ENCODE measurements at regions not wholly inside any gene's neighbourhood (a gene's known extent, or its start where the extent isn't known, plus 50 kb on each side); places are given as distances from the start of the nearest gene placed in this dataset.

DNA sequence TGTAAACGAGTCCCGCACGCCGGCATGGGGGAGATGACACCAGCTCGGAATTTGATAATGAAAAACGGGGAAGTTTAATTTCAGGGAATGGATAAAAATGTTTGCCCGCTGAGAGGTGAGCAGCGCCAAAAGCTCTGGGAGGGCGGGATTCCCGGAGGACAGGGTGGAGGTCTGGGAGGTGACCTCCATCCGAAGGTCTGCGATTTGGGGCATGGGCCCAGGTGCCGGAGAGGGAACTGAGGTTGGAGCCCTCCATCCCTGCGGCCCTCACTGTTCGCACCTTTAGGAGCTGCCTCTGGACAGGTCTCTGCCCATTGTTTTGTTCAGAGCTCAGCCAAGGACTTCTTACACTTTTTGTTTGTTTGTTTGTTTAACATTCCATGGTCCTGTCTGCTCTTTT lies 129.8 kb downstream of the URI1 start:
- H3K4me2 ChIP-seq (ENCODE audit: low read length) = no peak overlapping the region
- no peaks in the 10 kb centered on the region for H4K20me1 ChIP-seq (ENCODE audit: control insufficient read depth, insufficient read depth, low read depth, low read length)
- no peaks in the 10 kb centered on the region for H3K9me3 ChIP-seq (ENCODE audit: control insufficient read depth, insufficient read depth, low read length)
- no peaks in the 10 kb centered on the region for H3K27me3 ChIP-seq (ENCODE audit: control insufficient read depth, low read length)
- no peaks in the 10 kb centered on the region for H3K9me2 ChIP-seq (replicated peaks; ENCODE audit: control insufficient read depth, low read length)
- TF ChIP-seq EZH2phosphoT487 (IDR thresholded peaks at IDR 0.05; ENCODE audit: borderline replicate concordance, low read length) = no peak
- TF ChIP-seq, protein P1, sequence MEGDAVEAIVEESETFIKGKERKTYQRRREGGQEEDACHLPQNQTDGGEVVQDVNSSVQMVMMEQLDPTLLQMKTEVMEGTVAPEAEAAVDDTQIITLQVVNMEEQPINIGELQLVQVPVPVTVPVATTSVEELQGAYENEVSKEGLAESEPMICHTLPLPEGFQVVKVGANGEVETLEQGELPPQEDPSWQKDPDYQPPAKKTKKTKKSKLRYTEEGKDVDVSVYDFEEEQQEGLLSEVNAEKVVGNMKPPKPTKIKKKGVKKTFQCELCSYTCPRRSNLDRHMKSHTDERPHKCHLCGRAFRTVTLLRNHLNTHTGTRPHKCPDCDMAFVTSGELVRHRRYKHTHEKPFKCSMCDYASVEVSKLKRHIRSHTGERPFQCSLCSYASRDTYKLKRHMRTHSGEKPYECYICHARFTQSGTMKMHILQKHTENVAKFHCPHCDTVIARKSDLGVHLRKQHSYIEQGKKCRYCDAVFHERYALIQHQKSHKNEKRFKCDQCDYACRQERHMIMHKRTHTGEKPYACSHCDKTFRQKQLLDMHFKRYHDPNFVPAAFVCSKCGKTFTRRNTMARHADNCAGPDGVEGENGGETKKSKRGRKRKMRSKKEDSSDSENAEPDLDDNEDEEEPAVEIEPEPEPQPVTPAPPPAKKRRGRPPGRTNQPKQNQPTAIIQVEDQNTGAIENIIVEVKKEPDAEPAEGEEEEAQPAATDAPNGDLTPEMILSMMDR (IDR thresholded peaks at IDR 0.05; ENCODE audit: low read depth, low read length, poor library complexity, severe bottlenecking) = no peak
- H3F3A ChIP-seq (ENCODE audit: control insufficient read depth, insufficient read depth) = no peaks in the 10 kb centered on the region
- H3K4me1 ChIP-seq (ENCODE audit: control insufficient read depth, low read length) = peaks cover 2% of the 10 kb centered on the region; the same call in 1 of the 2 replicates
- H3K36me3 ChIP-seq (ENCODE audit: control insufficient read depth, low read length) = no peaks in the 10 kb centered on the region
- no peak overlapping the region for H3K4me3 ChIP-seq (ENCODE audit: low read length)
- no peak overlapping the region for H3K27ac ChIP-seq (ENCODE audit: low read depth, low read length)
- no peaks in the 10 kb centered on the region for H3K79me2 ChIP-seq (ENCODE audit: control insufficient read depth, low read length)

DNA sequence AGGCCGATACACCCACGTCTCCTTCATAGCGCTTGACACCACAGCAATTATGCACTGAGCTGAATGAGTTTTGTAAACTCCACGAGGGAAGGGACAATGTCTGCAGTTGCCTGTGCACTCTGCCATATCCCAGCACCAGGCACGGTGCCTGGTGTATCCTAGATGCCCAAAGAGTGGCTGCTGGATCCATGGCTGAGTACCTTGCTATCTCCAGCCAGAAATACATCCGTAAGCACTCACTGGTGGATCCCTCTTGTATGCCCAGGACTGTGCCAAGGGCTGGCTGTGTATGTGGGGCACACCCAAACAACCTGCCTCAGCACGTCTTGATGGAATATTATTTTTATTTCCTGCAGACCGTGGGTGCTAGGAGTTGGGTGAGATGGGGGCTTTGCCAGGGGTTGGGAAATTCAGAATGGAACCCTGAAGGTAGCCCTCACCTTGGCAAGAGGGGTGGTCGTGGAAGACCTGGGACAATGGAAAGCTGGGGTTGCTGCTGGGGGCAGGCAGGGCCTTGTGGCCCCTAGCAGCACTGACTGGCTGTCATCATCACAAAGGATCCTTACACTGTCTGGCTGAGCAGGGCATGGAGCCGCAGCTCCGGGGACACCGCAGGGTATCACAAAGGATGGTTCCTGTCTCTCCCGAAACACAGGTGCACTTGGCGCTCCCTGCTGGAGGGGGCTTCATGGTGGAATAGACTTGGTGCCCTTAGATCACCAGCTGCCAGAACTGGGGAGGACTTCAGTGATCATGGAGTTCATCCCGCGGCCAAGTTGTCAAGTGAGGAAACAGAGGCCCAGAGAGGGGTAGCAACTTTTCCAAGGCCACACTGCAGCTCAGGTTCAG lies 131.3 kb downstream of the URI1 start:
- no peaks in the 10 kb centered on the region for H3K27me3 ChIP-seq (ENCODE audit: control insufficient read depth, low read length)
- no peaks in the 10 kb centered on the region for H3K4me1 ChIP-seq (ENCODE audit: control insufficient read depth, low read length)
- no peaks in the 10 kb centered on the region for H4K20me1 ChIP-seq (ENCODE audit: control insufficient read depth, insufficient read depth, low read depth, low read length)
- TF ChIP-seq, protein P1 (IDR thresholded peaks at IDR 0.05; ENCODE audit: low read depth, low read length, poor library complexity, severe bottlenecking) = no peak
- TF ChIP-seq EZH2phosphoT487 (IDR thresholded peaks at IDR 0.05; ENCODE audit: borderline replicate concordance, low read length) = no peak
- no peak overlapping the region for H3K4me3 ChIP-seq (ENCODE audit: low read length)
- no peaks in the 10 kb centered on the region for H3K9me3 ChIP-seq (ENCODE audit: control insufficient read depth, insufficient read depth, low read length)
- no peaks in the 10 kb centered on the region for H3K79me2 ChIP-seq (ENCODE audit: control insufficient read depth, low read length)
- no peaks in the 10 kb centered on the region for H3K36me3 ChIP-seq (ENCODE audit: control insufficient read depth, low read length)
- no peak overlapping the region for H3K4me2 ChIP-seq (ENCODE audit: low read length)
- H3K9me2 ChIP-seq (replicated peaks; ENCODE audit: control insufficient read depth, low read length) = no peaks in the 10 kb centered on the region
- no peak overlapping the region for H3K27ac ChIP-seq (ENCODE audit: low read depth, low read length)
- H3F3A ChIP-seq (ENCODE audit: control insufficient read depth, insufficient read depth) = no peaks in the 10 kb centered on the region

DNA sequence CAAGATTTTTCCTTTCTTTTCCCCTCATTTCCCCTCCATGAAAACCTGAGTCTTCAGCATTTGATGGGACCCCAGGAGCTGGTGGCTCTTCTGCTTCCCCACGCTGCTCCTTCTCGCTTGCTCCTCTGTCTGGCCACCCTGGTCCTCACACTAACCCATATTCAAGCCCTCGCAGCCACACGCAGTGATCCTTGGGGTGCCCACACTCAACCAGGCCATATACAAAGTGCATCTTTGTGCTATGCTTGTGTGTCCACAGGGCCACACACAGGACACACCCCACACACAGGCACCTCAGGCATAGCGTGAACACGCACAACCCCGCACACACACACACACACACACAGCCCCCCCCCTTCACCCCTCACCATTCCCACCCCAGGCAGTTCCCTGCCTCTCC lies 132.1 kb downstream of the URI1 start:
- Histone ChIP-seq H3K27me3 (ENCODE audit: control insufficient read depth, low read length) (peaks cover under 1% of the 10 kb centered on the region; the same call in 1 of the 2 replicates), H3K36me3 (ENCODE audit: control insufficient read depth, low read length) (no peaks in the 10 kb centered on the region), H3K9me3 (ENCODE audit: control insufficient read depth, insufficient read depth, low read length) (no peaks in the 10 kb centered on the region), H3K9me2 (replicated peaks; ENCODE audit: control insufficient read depth, low read length) (no peaks in the 10 kb centered on the region), H3K27ac (ENCODE audit: low read depth, low read length) (no peak overlapping the region), H3K4me1 (ENCODE audit: control insufficient read depth, low read length) (no peaks in the 10 kb centered on the region), H4K20me1 (ENCODE audit: control insufficient read depth, insufficient read depth, low read depth, low read length) (no peaks in the 10 kb centered on the region), H3K79me2 (ENCODE audit: control insufficient read depth, low read length) (no peaks in the 10 kb centered on the region), H3K4me2 (ENCODE audit: low read length) (no peak overlapping the region), H3K4me3 (ENCODE audit: low read length) (no peak overlapping the region), H3F3A (ENCODE audit: control insufficient read depth, insufficient read depth) (no peaks in the 10 kb centered on the region)
- TF ChIP-seq, protein P1 (IDR thresholded peaks at IDR 0.05; ENCODE audit: low read depth, low read length, poor library complexity, severe bottlenecking) = no peak
- TF ChIP-seq EZH2phosphoT487 (IDR thresholded peaks at IDR 0.05; ENCODE audit: borderline replicate concordance, low read length) = no peak

All from DOHH2 (cell line).